Psoas muscle (tissue), 7 donors: ENCODE measurements at regions not wholly inside any gene's neighbourhood (a gene's known extent, or its start where the extent isn't known, plus 50 kb on each side); places are given as distances from the start of the nearest gene placed in this dataset.
"Not testable (repeated sequence)": the region's sequence is repeated elsewhere in the genome, so short reads cannot be mapped to it uniquely, and the experiment has no call there.

ENCODE experiments used
- ATAC-seq, 4 donors: fragments of 200-7000 bp; cut with Tn5 transposase; one replicate each; pipeline ENCODE4 v1.9.1; 2020; ENCODE audit warnings: moderate library complexity in 3 of 4, mild to moderate bottlenecking in 2 of 4
- DNase-seq, 2 donors: peaks; one replicate each; pipeline ENCODE4 v3.0.0-alpha.2; 2020
- H3K27ac ChIP-seq: fragments of 200-600 bp; one replicate; pipeline ENCODE4 v1.8.0; 2022
- H3K27me3 ChIP-seq, 3 donors: fragments of 200-600 bp in 1 of 3; one replicate each; pipeline versions ENCODE4 v1.6.1 to v1.8.0; 2013 to 2022; ENCODE audit warnings: low read length in 2 of 3, mild to moderate bottlenecking in 2 of 3, moderate library complexity in 1 of 3; ENCODE audit not compliant: insufficient read depth in 3 of 3
- H3K36me3 ChIP-seq, 2 donors: fragments of 200-600 bp in 1 of 2; one replicate each; pipeline versions ENCODE4 v1.6.1 to v1.8.0; 2013 to 2022; ENCODE audit warnings: low read depth in 1 of 2, mild to moderate bottlenecking in 1 of 2, moderate library complexity in 1 of 2; ENCODE audit not compliant: insufficient read depth in 1 of 2
- H3K4me1 ChIP-seq: fragments of 200-600 bp; one replicate; pipeline ENCODE4 v1.8.0; 2022
- H3K4me3 ChIP-seq: fragments of 200-600 bp; one replicate; pipeline ENCODE4 v1.8.0; 2022; ENCODE audit warnings: mild to moderate bottlenecking
- H3K9me3 ChIP-seq: fragments of 200-600 bp; one replicate; pipeline ENCODE4 v1.8.0; 2022
- WGBS, 3 donors: extraction: QIAGEN DNeasy Blood & Tissue Kit; methylation state at CpG; one replicate each; pipeline versions ENCODE4 v1.1.6 to v1.1.7; 2013; 5-methylcytosine and 5-hydroxymethylcytosine counted together
- intact Hi-C, 2 donors: fragments of 100-400 bp; cut with DNase I; formaldehyde crosslinking; loops; one replicate each; pipeline versions ENCODE4 v1.11.0 to v1.14.2; 2022
- TF ChIP-seq, protein P1 (sequence below): fragments of 200-600 bp; IDR thresholded peaks from one replicate; pipeline ENCODE4 v1.8.0; 2022; ENCODE audit warnings: antibody characterized with exemption
- donor health status: healthy with polysubstance abuse.
- donor health status: DM: no; HTN: no; CAD: no; lungs with moderate emphysema.
- donor health status: Bipolar disorder and iron deficiency.
- donor health status: healthy.
- donor health status: DM: yes; HTN: yes; CAD: no.
- donor health status: DM: no; HTN: no; CAD: no.
- donor health status: DM: yes; HTN: yes; CAD: no.

- Histone ChIP-seq H3K4me1 (no peaks in the 10 kb centered on the region), H3K27ac (no peak overlapping the region), H3K9me3 (no peaks in the 10 kb centered on the region), H3K27me3 (peaks cover 0 to 3% (median 0%) of the 10 kb centered on the region in 3 donors), H3K36me3 (no peaks in the 10 kb centered on the region), H3K4me3 (no peak overlapping the region)
- intact Hi-C loops: loop anchor here in 1 of 2 donors (10.0 kb wide), 1 partner anchor 553 kb away; no protein-coding TSS in a partner anchor
- WGBS, 3 donors: 62 to 69% (median 63%) methylated on average over 3 of the region's 3 CpGs
- TF ChIP-seq, protein P1, sequence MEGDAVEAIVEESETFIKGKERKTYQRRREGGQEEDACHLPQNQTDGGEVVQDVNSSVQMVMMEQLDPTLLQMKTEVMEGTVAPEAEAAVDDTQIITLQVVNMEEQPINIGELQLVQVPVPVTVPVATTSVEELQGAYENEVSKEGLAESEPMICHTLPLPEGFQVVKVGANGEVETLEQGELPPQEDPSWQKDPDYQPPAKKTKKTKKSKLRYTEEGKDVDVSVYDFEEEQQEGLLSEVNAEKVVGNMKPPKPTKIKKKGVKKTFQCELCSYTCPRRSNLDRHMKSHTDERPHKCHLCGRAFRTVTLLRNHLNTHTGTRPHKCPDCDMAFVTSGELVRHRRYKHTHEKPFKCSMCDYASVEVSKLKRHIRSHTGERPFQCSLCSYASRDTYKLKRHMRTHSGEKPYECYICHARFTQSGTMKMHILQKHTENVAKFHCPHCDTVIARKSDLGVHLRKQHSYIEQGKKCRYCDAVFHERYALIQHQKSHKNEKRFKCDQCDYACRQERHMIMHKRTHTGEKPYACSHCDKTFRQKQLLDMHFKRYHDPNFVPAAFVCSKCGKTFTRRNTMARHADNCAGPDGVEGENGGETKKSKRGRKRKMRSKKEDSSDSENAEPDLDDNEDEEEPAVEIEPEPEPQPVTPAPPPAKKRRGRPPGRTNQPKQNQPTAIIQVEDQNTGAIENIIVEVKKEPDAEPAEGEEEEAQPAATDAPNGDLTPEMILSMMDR: no peak
- ATAC-seq (no peak), DNase-seq (no peak)
These were observed 764.9 kb upstream of the MMS22L start for GRCh38 chr6:98047871-98048270.

GRCh38 chr6:98054453-98054852 lies 771.4 kb upstream of the MMS22L start:
- ATAC-seq (no peak), DNase-seq (no peak)
- intact Hi-C loops: no loop called here
- Histone ChIP-seq H3K27ac (no peak overlapping the region), H3K27me3 (no peaks in the 10 kb centered on the region), H3K9me3 (no peaks in the 10 kb centered on the region), H3K36me3 (no peaks in the 10 kb centered on the region), H3K4me3 (no peak overlapping the region), H3K4me1 (no peaks in the 10 kb centered on the region)
- TF ChIP-seq, protein P1: no peak
- 87 to 91% (median 90%) methylated on average over 2 of the region's 2 CpGs for WGBS, 3 donors

DNA sequence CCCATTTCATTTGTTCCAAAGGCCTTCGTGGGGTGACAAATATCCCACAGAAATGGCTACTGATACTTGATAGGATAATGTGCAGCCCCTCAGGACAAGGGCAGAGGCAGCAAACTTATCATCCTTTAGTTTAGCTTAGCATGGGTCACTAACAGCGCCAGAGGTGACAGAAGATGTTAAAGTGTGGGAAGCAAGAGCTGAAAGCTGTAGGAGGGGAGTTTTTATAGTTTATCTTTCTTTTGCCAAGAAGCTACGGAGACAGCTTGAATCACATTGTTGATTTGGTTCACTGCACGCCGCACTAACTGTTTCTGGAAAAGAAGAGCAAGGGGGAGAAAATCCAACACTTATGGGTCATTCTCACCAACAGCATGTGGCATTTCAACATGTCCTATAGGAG lies 773.9 kb upstream of the MMS22L start:
- Histone ChIP-seq H3K4me3 (no peak overlapping the region), H3K36me3 (no peaks in the 10 kb centered on the region), H3K27me3 (no peaks in the 10 kb centered on the region), H3K9me3 (no peaks in the 10 kb centered on the region), H3K4me1 (no peaks in the 10 kb centered on the region), H3K27ac (no peak overlapping the region)
- TF ChIP-seq, protein P1: no peak
- DNase-seq: no peak
- no peak for ATAC-seq
- 17 to 24% (median 21%) methylated on average over 5 of the region's 5 CpGs for WGBS, 3 donors
- intact Hi-C loops: no loop called here

DNA sequence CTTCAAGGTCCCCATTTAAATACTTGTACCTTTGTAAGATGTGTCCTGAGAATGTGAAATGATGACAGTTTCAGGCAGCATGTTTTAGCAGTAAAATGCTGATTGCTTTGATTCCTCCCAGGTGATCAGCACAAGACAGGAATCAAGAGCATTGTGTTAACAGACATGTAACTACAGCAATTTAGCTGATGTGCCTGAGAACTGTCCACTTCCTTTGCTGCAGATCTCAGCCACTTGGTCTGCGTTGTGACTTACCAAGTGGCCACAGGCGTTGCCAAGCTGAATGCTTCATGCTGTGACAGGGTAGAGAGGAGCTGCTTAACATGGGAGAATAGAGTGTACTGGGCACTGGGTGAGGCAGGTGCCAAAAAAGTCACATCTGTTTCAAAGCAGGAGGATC lies 767.0 kb upstream of the POU3F2 start:
- Histone ChIP-seq H3K9me3 (no peaks in the 10 kb centered on the region), H3K4me1 (no peaks in the 10 kb centered on the region), H3K4me3 (no peak overlapping the region), H3K27ac (no peak overlapping the region), H3K36me3 (no peaks in the 10 kb centered on the region), H3K27me3 (no peaks in the 10 kb centered on the region)
- ATAC-seq (no peak), DNase-seq (no peak)
- intact Hi-C loops: no loop called here
- 22 to 37% (median 27%) methylated on average over 2 of the region's 2 CpGs for WGBS, 3 donors
- TF ChIP-seq, protein P1: no peak

DNA sequence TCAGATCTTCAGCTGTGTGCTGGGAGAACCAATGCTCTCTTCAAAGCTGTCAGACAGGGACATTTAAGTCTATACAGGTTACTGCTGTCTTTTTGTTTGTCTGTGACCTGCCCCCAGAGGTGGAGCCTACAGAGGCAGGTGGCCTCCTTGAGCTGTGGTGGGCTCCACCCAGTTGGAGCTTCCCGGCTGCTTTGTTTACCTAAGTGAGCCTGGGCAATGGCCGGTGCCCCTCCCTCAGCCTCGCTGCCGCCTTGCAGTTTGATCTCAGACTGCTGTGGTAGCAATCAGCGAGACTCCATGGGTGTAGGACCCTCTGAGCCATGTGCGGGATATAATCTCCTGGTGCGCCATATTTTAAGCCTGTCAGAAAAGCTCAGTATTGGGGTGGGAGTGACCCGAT lies 745.8 kb upstream of the POU3F2 start:
- H3K4me1 ChIP-seq, DNase-seq, H3K9me3 ChIP-seq, H3K27me3 ChIP-seq, ATAC-seq, H3K36me3 ChIP-seq, H3K4me3 ChIP-seq, H3K27ac ChIP-seq, intact Hi-C loops: not testable (repeated sequence)
- 92 to 94% (median 92%) methylated on average over 8 of the region's 8 CpGs for WGBS, 3 donors
